ENCODE measurements at regions not wholly inside any gene's neighbourhood (a gene's known extent, or its start where the extent isn't known, plus 50 kb on each side); places are given as distances from the start of the nearest gene placed in this dataset.

DNA sequence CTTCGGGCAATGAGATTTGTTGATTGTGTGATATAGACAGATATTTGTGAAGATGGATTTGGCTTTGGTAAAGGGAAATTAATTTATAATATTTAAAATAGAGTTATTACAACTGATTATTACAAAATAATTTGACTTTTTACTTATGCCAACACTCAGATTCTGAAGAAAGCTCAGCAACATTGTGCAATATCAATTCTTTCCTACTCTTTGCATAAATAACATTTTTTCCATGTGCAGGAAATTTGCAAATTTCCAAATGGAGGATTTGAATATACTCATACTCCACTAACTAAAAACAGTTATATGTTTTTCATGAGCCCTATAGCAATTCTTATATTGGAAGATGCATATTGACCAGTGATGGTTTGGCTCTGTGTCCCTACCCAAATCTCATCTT is 676.4 kb upstream of the ADAMTS5 start:
- Mint-ChIP-seq H3K36me3 (no peaks in the 10 kb centered on the region), H3K4me3 (no peak overlapping the region), H3K4me1 (no peaks in the 10 kb centered on the region), H3K27ac (no peak overlapping the region), H3K9me3 (peaks cover 2% of the 10 kb centered on the region)
- DNase-seq (ENCODE audit: low spot score in 2 of 2) (no peak), ATAC-seq (no peak)

DNA sequence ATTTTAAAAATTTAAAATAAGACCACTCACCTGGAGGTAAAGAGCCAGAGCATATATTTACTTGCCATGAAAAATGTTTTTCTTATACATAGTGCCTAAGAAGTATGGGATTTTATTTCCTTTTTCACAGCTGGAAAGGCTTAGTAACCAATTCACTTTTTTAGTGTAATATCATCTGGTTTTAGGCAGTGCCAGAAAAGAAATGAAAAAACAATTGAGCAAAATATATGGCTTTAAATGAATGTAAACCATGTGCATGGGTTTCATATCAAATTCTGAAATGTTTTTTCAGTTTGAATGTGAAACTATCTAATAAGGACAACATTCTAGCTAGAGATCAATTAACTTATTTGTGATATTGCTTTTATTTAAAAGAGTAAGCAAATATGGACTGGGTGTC is 672.4 kb upstream of the ADAMTS5 start:
- H3K36me3 Mint-ChIP-seq = no peaks in the 10 kb centered on the region

DNA sequence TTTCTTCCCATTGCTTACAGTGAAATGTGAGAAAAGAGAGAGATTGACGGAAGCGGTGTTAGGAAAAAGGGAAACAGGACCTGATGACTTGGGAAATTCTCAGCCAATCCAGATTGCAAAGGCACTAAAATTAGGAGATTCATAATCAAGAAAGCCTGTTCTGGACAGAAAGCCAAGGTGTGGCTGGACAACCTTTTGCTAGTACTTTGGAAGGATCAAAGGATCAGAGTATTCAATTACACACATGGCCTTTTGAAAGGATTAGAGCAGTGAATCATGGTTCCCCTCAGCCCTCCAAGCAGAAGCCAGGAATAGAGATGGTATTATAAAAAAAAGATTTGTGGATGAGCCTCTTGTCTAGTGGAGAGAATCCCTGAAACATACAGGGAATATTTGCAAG is 669.8 kb upstream of the ADAMTS5 start:
- ATAC-seq (no peak), DNase-seq (ENCODE audit: low spot score in 2 of 2) (no peak)
- peaks cover 10% of the 10 kb centered on the region for H3K9me3 Mint-ChIP-seq
- no peaks in the 10 kb centered on the region for H3K36me3 Mint-ChIP-seq
- no peak overlapping the region for H3K4me3 Mint-ChIP-seq
- H3K4me1 Mint-ChIP-seq = no peaks in the 10 kb centered on the region
- H3K27ac Mint-ChIP-seq = no peak overlapping the region

More for the DNA sequence above, 672.4 kb upstream of the ADAMTS5 start:
- H3K4me1 Mint-ChIP-seq = no peaks in the 10 kb centered on the region
- no peak overlapping the region for H3K4me3 Mint-ChIP-seq
- H3K27ac Mint-ChIP-seq = no peak overlapping the region
- DNase-seq (ENCODE audit: low spot score in 2 of 2) (no peak), ATAC-seq (no peak)
- peaks cover 13% of the 10 kb centered on the region for H3K9me3 Mint-ChIP-seq

DNA sequence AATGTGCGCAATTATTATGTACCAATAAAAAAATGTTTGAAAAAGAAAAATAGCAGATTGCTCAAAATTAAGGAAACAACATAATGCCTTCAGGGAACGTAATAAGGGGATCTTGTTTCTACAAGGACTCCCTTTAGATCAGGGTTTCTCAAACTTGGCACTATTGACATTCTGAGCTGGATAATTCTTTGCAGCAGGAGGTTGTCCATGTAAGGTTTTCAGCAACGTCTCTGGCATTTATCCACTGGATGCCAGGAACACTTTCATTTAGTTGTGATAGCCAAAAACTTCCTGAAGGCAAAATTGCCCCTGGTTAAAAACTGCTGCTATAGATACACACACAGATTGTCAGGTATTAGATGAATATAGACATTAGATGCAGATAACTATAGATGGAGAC is 666.7 kb upstream of the ADAMTS5 start:
- no peaks in the 10 kb centered on the region for H3K36me3 Mint-ChIP-seq

DNA sequence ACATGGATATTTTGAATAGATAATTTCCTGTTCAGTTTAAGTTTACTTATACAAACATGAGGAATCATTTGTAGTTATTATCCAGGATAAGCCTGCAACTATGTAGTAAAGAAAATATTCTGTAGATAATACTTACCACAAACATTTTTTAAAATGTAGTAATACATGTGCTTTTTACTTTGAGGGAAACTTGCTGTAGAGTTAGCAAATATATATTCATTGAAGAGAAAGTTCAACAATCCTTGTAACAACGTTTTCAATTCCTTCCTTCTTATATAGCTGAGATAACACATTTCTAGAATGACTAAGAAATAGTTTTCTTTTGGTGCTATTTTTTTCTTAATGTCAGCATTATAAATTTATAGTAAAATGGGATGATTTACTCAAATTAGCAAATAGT is 664.6 kb upstream of the ADAMTS5 start:
- H3K27ac Mint-ChIP-seq = no peak overlapping the region
- H3K9me3 Mint-ChIP-seq = peaks cover 13% of the 10 kb centered on the region
- no peaks in the 10 kb centered on the region for H3K4me1 Mint-ChIP-seq
- no peaks in the 10 kb centered on the region for H3K36me3 Mint-ChIP-seq
- H3K4me3 Mint-ChIP-seq = no peak overlapping the region
- DNase-seq (ENCODE audit: low spot score in 2 of 2) (no peak), ATAC-seq (no peak)

More for the DNA sequence above, 666.7 kb upstream of the ADAMTS5 start:
- Mint-ChIP-seq H3K4me3 (no peak overlapping the region), H3K4me1 (no peaks in the 10 kb centered on the region), H3K9me3 (peaks cover 14% of the 10 kb centered on the region), H3K27ac (no peak overlapping the region)
- ATAC-seq = no peak
- no peak for DNase-seq (ENCODE audit: low spot score in 2 of 2)

DNA sequence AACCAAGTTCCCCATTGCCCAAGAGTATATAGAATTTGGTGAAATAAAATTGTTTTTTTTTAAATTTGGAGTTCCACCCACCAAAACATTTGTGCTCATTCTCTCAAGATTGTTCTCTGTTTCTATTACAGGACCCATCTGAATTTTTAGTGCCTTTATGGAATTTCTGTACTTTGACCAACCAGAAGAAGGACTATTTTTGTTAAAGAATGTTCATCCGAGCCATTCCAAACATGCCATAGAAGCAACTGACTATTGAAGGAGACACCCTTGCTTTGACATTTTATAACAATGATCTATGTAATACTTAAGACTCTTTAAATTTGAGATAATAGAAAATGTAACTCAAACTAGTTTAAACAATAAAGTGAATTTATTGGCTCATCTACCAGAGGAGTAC is 655.7 kb upstream of the ADAMTS5 start:
- Mint-ChIP-seq H3K27ac (no peak overlapping the region), H3K4me1 (no peaks in the 10 kb centered on the region), H3K4me3 (no peak overlapping the region), H3K9me3 (peaks cover 5% of the 10 kb centered on the region), H3K36me3 (no peaks in the 10 kb centered on the region)
- no peak for DNase-seq (ENCODE audit: low spot score in 2 of 2)
- ATAC-seq = no peak

DNA sequence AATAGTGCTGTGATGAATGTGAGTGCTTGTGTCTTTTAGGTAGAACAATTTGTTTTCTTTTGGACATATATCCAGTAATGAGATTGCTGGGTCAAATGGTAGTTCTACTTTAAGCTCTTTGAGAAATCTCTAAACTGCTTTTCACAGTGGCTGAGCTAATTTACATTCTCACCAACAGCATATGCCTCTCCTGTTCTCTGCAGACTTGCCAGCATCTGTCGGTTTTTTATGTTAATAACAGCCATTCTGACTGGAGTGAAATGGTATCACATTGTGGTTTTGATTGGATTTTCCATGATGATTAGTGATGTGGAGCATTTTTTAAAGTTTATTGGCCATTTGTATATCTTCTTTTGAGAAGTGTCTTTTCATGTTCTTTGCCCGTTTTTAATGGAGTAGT is 647.3 kb upstream of the ADAMTS5 start:
- Mint-ChIP-seq H3K4me1 (no peaks in the 10 kb centered on the region), H3K9me3 (peaks cover 12% of the 10 kb centered on the region), H3K4me3 (no peak overlapping the region), H3K36me3 (no peaks in the 10 kb centered on the region), H3K27ac (no peak overlapping the region)
- ATAC-seq = no peak
- DNase-seq (ENCODE audit: low spot score in 2 of 2) = no peak

DNA sequence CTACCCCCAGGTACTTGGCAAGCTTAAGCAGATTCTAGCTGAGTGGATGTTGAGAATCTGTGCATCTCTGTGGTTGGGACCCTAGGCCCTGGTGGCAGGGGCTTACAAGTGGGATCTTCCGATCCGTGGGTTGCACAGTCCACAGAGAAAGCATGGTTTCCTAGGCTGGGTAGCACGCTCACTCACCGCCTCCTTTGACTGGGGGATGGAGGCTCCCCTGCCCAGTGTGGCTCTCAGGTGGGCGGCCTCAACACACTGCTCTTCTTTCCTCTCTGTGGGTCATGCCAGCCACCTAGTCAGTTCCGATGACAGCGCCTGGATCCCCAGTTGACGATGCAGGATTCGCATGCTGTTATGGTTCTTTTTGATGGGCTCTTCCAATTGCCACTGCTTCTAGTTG is 639.5 kb upstream of the ADAMTS5 start:
- no peaks in the 10 kb centered on the region for H3K4me1 Mint-ChIP-seq
- peaks cover 10% of the 10 kb centered on the region for H3K9me3 Mint-ChIP-seq
- DNase-seq (ENCODE audit: low spot score in 2 of 2) = no peak
- no peak for ATAC-seq
- no peak overlapping the region for H3K27ac Mint-ChIP-seq
- no peaks in the 10 kb centered on the region for H3K36me3 Mint-ChIP-seq
- no peak overlapping the region for H3K4me3 Mint-ChIP-seq

DNA sequence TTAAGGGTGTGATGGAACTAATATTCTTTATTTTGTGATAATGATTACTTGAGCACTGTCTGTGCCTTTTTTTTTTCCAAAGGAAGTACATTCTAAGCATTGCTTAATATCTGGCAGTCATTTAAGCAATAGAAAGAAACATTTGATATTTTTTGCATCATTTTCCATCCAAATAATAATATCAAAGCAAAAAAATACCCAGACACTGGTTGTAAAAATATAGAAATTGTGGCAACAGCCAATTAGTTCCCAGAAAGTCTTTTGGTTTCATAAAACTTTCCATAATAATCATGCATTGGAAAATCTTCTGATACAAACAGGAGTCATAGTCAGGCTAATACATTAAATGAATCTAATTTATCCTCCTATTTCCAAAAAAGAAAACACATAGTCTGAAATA is 629.3 kb upstream of the ADAMTS5 start:
- Mint-ChIP-seq H3K4me3 (no peak overlapping the region), H3K4me1 (no peaks in the 10 kb centered on the region), H3K27ac (no peak overlapping the region), H3K9me3 (peaks cover 6% of the 10 kb centered on the region), H3K36me3 (no peaks in the 10 kb centered on the region)
- DNase-seq (ENCODE audit: low spot score in 2 of 2) (no peak), ATAC-seq (no peak)

DNA sequence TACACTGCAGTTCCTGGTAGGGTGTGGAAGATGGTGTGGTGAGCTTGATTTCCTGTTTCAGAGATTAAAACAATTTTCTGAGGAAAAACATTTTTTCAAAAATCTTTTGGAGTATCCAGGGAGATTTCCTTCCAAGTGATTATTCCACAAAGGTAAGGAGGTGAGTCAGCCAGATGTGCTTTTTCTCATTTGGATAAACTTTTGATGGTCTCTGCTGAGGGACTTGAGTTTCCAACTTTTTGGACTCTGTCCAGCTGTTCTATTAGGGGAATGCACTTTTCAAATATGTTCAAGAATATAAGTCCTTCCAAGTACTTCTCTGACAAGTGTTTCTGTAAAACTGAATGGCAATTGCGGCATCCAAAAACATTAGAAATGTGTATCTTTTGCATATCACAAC is 628.8 kb upstream of the ADAMTS5 start:
- ATAC-seq (no peak), DNase-seq (ENCODE audit: low spot score in 2 of 2) (no peak)
- H3K4me1 Mint-ChIP-seq = no peaks in the 10 kb centered on the region
- peaks cover 6% of the 10 kb centered on the region for H3K9me3 Mint-ChIP-seq
- no peaks in the 10 kb centered on the region for H3K36me3 Mint-ChIP-seq
- no peak overlapping the region for H3K27ac Mint-ChIP-seq
- no peak overlapping the region for H3K4me3 Mint-ChIP-seq

DNA sequence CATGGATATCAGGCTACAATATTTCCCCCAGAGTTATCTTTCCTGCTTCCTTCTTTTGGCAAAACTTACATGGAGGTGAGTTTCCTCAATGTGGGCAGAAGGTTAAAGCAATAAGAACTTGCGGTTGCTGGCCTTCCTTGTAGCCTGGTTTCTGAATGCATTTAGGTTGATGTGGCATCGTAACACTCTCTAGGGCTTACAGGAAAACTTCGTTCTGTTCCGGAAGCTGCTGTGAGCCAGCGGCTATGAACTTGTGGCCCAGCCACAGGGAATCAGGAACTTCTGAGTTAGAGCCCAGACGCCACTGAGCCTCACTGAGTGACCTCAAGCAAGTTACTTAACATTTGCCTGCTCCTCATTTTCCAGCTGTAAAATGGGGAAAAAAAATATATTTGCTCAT is 623.4 kb upstream of the ADAMTS5 start:
- Mint-ChIP-seq H3K27ac (no peak overlapping the region), H3K4me1 (no peaks in the 10 kb centered on the region), H3K9me3 (peaks cover 9% of the 10 kb centered on the region), H3K4me3 (no peak overlapping the region), H3K36me3 (no peaks in the 10 kb centered on the region)
- ATAC-seq (no peak), DNase-seq (ENCODE audit: low spot score in 2 of 2) (no peak)

DNA sequence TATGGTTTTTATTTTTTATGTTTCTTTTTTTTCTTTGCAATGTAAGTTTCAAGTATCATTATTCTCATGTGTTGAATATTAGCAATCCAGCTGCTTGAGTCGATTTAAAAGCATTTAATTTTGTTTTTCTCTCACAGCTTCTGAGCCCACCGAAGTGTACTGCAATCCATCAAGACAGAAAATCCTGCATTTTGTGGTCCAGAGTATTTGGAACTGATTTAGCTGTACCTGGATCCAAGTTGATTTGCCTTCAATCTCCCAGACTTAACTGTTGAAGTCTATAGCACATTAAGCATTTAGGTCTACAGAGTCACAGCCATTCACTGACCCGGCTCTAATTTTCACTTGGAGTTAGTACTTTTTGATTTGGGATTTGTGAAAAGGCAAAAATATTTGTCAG is 622.9 kb upstream of the ADAMTS5 start:
- Mint-ChIP-seq H3K9me3 (peaks cover 9% of the 10 kb centered on the region), H3K4me1 (no peaks in the 10 kb centered on the region), H3K36me3 (no peaks in the 10 kb centered on the region), H3K4me3 (no peak overlapping the region), H3K27ac (no peak overlapping the region)
- ATAC-seq (no peak), DNase-seq (ENCODE audit: low spot score in 2 of 2) (no peak)

DNA sequence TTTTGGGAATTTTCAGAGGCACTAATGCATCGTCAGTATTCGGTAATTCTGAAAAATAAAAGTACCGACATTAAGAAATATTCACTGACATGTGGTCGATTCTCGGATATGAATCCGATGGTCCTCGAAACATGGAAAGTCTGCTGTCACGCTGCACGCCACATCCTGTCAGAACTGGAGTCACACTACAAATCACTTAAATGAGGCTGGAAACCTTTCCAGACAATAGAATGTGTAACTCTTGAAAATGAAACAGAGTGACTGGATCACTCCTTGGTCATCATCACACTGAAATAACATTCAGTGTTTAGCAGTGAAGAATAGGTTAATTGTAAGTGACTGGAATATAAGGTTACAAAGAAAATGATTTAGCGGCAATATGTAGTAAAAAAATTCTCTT is 620.1 kb upstream of the ADAMTS5 start:
- Mint-ChIP-seq H3K27ac (no peak overlapping the region), H3K36me3 (no peaks in the 10 kb centered on the region), H3K4me1 (no peaks in the 10 kb centered on the region), H3K9me3 (peaks cover 6% of the 10 kb centered on the region), H3K4me3 (no peak overlapping the region)
- ATAC-seq (no peak), DNase-seq (ENCODE audit: low spot score in 2 of 2) (no peak)

DNA sequence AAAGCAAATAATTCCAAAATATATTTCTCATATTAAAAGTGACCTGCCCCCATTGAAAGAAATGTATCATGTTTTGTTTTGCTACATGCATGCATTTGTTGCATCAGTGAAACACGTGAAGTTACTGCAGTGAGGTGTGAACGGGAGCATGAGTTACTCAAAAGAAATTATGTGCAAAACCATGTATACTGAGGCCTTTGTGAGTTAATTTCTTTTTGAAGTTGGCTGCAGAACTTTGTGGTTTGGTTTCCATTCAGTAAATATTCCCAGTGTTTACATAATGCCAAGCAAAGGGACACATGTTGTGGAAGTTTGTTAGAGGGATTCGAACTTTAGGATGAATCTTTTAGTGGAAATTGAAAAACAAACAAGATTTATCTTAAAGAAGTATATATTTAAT is 619.4 kb upstream of the ADAMTS5 start:
- H3K9me3 Mint-ChIP-seq = peaks cover 6% of the 10 kb centered on the region
- no peak overlapping the region for H3K4me3 Mint-ChIP-seq
- ATAC-seq = no peak
- DNase-seq (ENCODE audit: low spot score in 2 of 2) = no peak
- H3K4me1 Mint-ChIP-seq = no peaks in the 10 kb centered on the region
- no peaks in the 10 kb centered on the region for H3K36me3 Mint-ChIP-seq
- no peak overlapping the region for H3K27ac Mint-ChIP-seq

DNA sequence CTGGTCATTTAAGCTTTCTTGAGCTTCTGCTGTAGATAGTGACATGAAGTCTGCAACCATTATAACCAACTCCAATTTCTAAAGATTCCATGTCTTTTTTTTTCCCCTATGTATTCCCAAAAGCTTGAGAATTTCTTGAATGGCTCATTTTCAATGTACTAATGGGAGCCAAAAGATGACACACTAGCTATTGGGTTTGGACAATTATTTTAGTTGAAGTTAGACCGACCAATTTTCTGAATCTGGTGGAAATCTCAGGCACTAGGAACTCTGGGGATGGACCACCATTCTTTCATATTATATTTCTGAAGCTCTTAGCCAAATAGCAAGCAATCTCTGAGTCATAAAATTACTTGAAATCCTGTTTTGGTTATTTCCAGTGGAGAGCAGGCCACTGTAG is 617.4 kb upstream of the ADAMTS5 start:
- no peak overlapping the region for H3K4me3 Mint-ChIP-seq
- H3K9me3 Mint-ChIP-seq = peaks cover 10% of the 10 kb centered on the region
- H3K27ac Mint-ChIP-seq = no peak overlapping the region
- ATAC-seq (no peak), DNase-seq (ENCODE audit: low spot score in 2 of 2) (no peak)
- H3K36me3 Mint-ChIP-seq = no peaks in the 10 kb centered on the region
- no peaks in the 10 kb centered on the region for H3K4me1 Mint-ChIP-seq

DNA sequence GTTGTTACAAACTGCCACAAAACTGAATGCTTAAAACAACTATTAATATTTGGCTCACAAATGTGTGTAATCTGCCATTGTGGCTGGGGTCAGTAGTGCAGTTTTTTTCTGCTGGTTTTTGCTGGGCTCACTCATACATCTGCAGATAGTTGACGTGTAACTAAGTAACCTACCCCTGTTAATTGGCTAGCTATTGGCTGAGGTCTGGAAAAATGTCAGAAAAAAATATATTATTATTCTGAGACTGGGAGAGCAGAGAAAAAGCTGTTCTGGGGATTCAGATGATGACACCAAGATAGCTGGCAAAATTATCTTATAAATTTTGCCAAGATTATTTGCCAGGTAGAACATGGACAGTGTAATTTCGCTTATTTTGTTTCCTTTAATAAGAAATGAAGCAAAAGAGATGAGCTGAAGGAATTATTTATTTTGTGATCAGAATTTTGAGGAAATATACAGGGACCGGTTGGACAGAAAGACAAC is 616.1 kb upstream of the ADAMTS5 start:
- DNase-seq (ENCODE audit: low spot score in 2 of 2) = no peak
- Mint-ChIP-seq H3K27ac (no peak overlapping the region), H3K9me3 (peaks cover 3% of the 10 kb centered on the region), H3K4me3 (no peak overlapping the region), H3K36me3 (no peaks in the 10 kb centered on the region), H3K4me1 (no peaks in the 10 kb centered on the region)
- ATAC-seq = no peak

DNA sequence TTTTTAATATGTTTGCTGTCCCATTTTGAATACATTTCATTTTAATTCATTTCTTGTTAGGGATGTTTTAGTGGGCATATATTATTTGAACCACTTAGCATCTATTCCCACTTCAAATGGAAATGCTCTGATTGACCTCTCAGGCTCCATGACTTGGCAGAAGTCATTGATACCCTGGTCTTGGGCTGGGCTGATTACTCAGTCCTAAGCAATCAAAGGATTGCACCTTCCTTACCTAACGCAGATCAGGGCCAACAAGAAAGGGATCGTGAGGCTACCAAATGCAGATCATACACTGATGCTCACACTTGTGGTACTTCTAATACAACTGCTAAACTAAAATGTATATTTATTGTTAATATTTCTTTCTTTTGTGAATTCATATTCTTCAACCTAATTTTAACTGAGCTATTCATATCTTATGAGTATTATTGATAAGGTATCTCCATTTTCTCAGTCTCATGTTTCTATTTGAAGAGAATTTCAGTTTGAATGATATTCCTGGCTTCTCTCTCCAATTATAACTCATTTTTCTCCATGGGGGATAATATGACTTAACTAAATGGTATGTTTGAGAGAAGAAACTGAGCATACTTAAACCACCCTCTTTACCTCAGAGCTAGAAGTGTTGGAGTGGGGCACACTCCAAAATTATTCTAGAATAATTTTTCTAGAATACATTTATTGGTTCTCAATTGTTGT is 615.5 kb upstream of the ADAMTS5 start:
- H3K4me1 Mint-ChIP-seq = no peaks in the 10 kb centered on the region
- H3K36me3 Mint-ChIP-seq = no peaks in the 10 kb centered on the region
- DNase-seq (ENCODE audit: low spot score in 2 of 2) (no peak), ATAC-seq (no peak)
- H3K9me3 Mint-ChIP-seq = peaks cover 3% of the 10 kb centered on the region
- H3K4me3 Mint-ChIP-seq = no peak overlapping the region
- no peak overlapping the region for H3K27ac Mint-ChIP-seq
